OCI-LY7 (cell line): ENCODE measurements at regions not wholly inside any gene's neighbourhood (a gene's known extent, or its start where the extent isn't known, plus 50 kb on each side); places are given as distances from the start of the nearest gene placed in this dataset.

ENCODE experiments used
- BruUV-seq: library from RNA; stranded (reverse); fragments of 400-500 nt; replicated peaks from 2 replicates; lab custom pipeline; 2021; lab: Mats Ljungman, UMichigan
- CTCF ChIA-PET: fragments of 300-600 bp; sonication (Branson Sonifier 250); formaldehyde crosslinking; loops from one replicate; lab custom pipeline; 2022; ENCODE audit warnings: antibody characterized with exemption; ENCODE audit not compliant: unreplicated experiment; lab: Charles Lee
- POLR2A ChIA-PET: fragments of 300-600 bp; sonication (Branson Sonifier 250); formaldehyde crosslinking; loops from one replicate; lab custom pipeline; 2022; ENCODE audit warnings: antibody characterized with exemption; lab: Charles Lee
- DNase-seq: peaks from one replicate; pipeline ENCODE4 v3.0.0-alpha.2; 2015; ENCODE audit warnings: low spot score
- H2AFZ ChIP-seq: fragments of 200-600 bp; sonication (generic), shearing (Covaris generic); 2 replicates; pipeline ENCODE4 v1.6.1; 2014; ENCODE audit warnings: mild to moderate bottlenecking, antibody characterized with exemption, low read length, moderate library complexity
- H3K27ac ChIP-seq: fragments of 200-600 bp; sonication (generic); 2 replicates; pipeline ENCODE4 v1.5.1; 2014; ENCODE audit warnings: mixed run types, low read depth, mild to moderate bottlenecking, moderate library complexity, low read length, inconsistent platforms; ENCODE audit not compliant: poor library complexity, severe bottlenecking
- H3K36me3 ChIP-seq: fragments of 200-600 bp; sonication (generic); 2 replicates; pipeline ENCODE4 v1.6.1; 2014; ENCODE audit warnings: mild to moderate bottlenecking, antibody characterized with exemption, low read length, moderate library complexity, mixed read lengths; ENCODE audit not compliant: insufficient read depth
- H3K4me1 ChIP-seq: fragments of 200-600 bp; sonication (generic); 2 replicates; pipeline ENCODE4 v1.5.1; 2014; ENCODE audit warnings: mild to moderate bottlenecking, low read length; ENCODE audit not compliant: insufficient read depth, poor library complexity, severe bottlenecking
- H3K4me2 ChIP-seq: fragments of 200-600 bp; sonication (generic); 2 replicates; pipeline ENCODE4 v1.6.1; 2014; ENCODE audit warnings: mild to moderate bottlenecking, low read length
- H3K4me3 ChIP-seq: fragments of 200-600 bp; sonication (generic); 2 replicates; pipeline ENCODE4 v1.5.1; 2014; ENCODE audit warnings: mild to moderate bottlenecking, low read depth, low read length; ENCODE audit not compliant: poor library complexity, severe bottlenecking
- H3K79me2 ChIP-seq: fragments of 200-600 bp; sonication (generic); 2 replicates; pipeline ENCODE4 v1.6.1; 2016; ENCODE audit warnings: low read depth, mild to moderate bottlenecking, low read length, moderate library complexity, mixed read lengths; ENCODE audit not compliant: insufficient read depth
- H3K9me2 ChIP-seq: fragments of 200-600 bp; sonication (generic); 2 replicates; pipeline ENCODE4 v1.6.1; 2016; ENCODE audit warnings: mild to moderate bottlenecking, low read length, mixed read lengths; ENCODE audit not compliant: insufficient read depth
- H3K9me3 ChIP-seq: fragments of 200-600 bp; sonication (generic); 2 replicates; pipeline ENCODE4 v1.6.1; 2014; ENCODE audit warnings: mild to moderate bottlenecking, mixed run types, low read length, mixed read lengths
- H4K20me1 ChIP-seq: fragments of 200-600 bp; sonication (generic); 2 replicates; pipeline ENCODE4 v1.6.1; 2014; ENCODE audit warnings: mild to moderate bottlenecking, antibody characterized with exemption, low read length, moderate library complexity, mixed read lengths; ENCODE audit not compliant: insufficient read depth
- EZH2phosphoT487 ChIP-seq: fragments of 200-600 bp; sonication (generic); IDR thresholded peaks from 2 replicates; pipeline ENCODE4 v1.6.1; 2018; ENCODE audit warnings: low read depth, borderline replicate concordance, mild to moderate bottlenecking, mixed run types, antibody characterized with exemption, low read length, moderate library complexity, mixed read lengths
- intact Hi-C: fragments of 100-400 bp; cut with micrococcal nuclease; formaldehyde crosslinking; loops from one replicate; pipeline ENCODE4 v1.10.0; 2022; ENCODE audit not compliant: unreplicated experiment
- TF ChIP-seq, protein P1 (sequence below): fragments of 200-600 bp; sonication (generic); conservative IDR thresholded peaks from 2 replicates; pipeline ENCODE4 v1.5.1; 2014; ENCODE audit warnings: mild to moderate bottlenecking, antibody characterized with exemption, low read length, moderate library complexity, mixed read lengths

DNA sequence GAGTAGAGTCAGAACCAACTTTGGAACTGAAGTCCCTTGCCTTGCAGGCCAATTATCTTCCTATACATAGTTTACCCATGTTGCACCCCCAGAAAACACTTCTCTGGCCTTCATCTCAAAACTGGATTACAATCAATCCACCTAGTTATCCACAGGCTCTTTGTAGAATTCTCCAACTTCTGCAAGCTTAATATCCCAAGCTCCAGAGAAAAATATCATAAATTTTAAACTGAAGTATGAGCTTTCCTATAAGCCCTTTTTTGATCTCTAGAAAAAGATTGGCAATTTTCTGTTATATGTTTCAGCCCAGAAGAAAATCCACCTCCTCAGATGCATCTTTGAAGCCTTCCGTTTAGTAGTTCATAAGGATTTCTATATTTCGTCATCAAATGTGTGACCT lies 553.4 kb downstream of the SNAPC1 start:
- intact Hi-C loops = no loop called here
- no peaks in the 10 kb centered on the region for H3K9me2 ChIP-seq
- H3K9me3 ChIP-seq = no peaks in the 10 kb centered on the region
- H3K4me3 ChIP-seq = no peak overlapping the region
- H3K4me1 ChIP-seq = no peaks in the 10 kb centered on the region
- POLR2A ChIA-PET = no interaction called here
- no peaks in the 10 kb centered on the region for H3K79me2 ChIP-seq
- H2AFZ ChIP-seq = no peak overlapping the region
- no peak overlapping the region for H3K4me2 ChIP-seq
- H3K36me3 ChIP-seq = no peaks in the 10 kb centered on the region
- H3K27ac ChIP-seq = no peak overlapping the region
- CTCF ChIA-PET = no interaction called here
- TF ChIP-seq EZH2phosphoT487 = no peak
- TF ChIP-seq, protein P1, sequence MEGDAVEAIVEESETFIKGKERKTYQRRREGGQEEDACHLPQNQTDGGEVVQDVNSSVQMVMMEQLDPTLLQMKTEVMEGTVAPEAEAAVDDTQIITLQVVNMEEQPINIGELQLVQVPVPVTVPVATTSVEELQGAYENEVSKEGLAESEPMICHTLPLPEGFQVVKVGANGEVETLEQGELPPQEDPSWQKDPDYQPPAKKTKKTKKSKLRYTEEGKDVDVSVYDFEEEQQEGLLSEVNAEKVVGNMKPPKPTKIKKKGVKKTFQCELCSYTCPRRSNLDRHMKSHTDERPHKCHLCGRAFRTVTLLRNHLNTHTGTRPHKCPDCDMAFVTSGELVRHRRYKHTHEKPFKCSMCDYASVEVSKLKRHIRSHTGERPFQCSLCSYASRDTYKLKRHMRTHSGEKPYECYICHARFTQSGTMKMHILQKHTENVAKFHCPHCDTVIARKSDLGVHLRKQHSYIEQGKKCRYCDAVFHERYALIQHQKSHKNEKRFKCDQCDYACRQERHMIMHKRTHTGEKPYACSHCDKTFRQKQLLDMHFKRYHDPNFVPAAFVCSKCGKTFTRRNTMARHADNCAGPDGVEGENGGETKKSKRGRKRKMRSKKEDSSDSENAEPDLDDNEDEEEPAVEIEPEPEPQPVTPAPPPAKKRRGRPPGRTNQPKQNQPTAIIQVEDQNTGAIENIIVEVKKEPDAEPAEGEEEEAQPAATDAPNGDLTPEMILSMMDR = no peak
- BruUV-seq = no TSS peak
- H4K20me1 ChIP-seq = no peaks in the 10 kb centered on the region
- DNase-seq = no peak

DNA sequence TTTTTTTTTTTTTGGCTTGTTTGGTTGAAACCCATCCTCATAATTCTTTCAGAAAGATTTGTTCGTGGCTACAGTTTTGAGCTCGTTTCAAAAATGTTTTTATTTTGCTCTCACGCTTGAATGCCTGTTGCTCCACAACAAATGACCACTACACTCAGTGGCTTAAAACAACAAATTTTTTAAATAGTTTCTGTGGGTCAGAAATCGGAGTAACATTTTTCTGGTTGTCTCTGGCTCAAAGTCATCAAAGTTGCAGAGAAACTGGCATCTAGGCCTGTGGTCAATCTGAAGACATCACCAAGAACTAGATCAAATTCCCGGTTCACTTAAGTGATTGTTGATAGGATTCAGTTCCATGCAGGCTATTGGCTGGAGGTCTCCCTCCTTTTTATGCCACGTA lies 560.0 kb downstream of the SNAPC1 start:
- H3K36me3 ChIP-seq = no peaks in the 10 kb centered on the region
- no peak for DNase-seq
- H3K79me2 ChIP-seq = no peaks in the 10 kb centered on the region
- ChIA-PET POLR2A (interaction anchor here (0.7 kb wide), 2 partner anchors 55 to 87 kb away, joined by 3 to 4 read pairs; no protein-coding TSS in a partner anchor), CTCF (no interaction called here)
- BruUV-seq = no TSS peak
- no peaks in the 10 kb centered on the region for H3K4me1 ChIP-seq
- H3K27ac ChIP-seq = no peak overlapping the region
- intact Hi-C loops = no loop called here
- TF ChIP-seq EZH2phosphoT487 = no peak
- TF ChIP-seq, protein P1 = no peak
- H3K4me3 ChIP-seq = no peak overlapping the region
- H3K4me2 ChIP-seq = no peak overlapping the region
- H4K20me1 ChIP-seq = no peaks in the 10 kb centered on the region
- H3K9me3 ChIP-seq = no peaks in the 10 kb centered on the region
- H3K9me2 ChIP-seq = no peaks in the 10 kb centered on the region
- no peak overlapping the region for H2AFZ ChIP-seq

DNA sequence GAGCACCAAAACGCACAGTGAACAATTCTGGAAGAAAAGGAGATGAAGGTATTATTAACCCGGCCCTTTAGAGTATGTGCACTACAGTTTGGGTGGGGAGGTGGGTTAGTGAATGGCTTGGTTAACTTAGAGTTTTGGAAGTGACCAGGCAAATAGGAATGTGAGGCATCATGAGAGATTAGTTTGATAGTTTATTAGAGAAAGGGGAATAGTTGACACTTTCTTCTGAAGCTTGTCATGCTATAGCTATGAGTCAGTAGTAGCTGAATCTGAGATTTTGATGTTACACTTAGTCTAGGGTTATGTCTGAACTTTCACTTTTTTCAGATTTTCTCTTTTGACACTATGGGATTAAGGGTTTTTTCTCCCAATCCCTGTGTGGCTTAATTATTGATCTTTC lies 567.2 kb downstream of the SNAPC1 start:
- no peak overlapping the region for H2AFZ ChIP-seq
- H3K79me2 ChIP-seq = no peaks in the 10 kb centered on the region
- no peak overlapping the region for H3K27ac ChIP-seq
- H3K4me2 ChIP-seq = no peak overlapping the region
- H3K9me2 ChIP-seq = no peaks in the 10 kb centered on the region
- H3K9me3 ChIP-seq = no peaks in the 10 kb centered on the region
- H3K4me1 ChIP-seq = no peaks in the 10 kb centered on the region
- ChIA-PET POLR2A (no interaction called here), CTCF (no interaction called here)
- intact Hi-C loops = no loop called here
- BruUV-seq = no TSS peak
- DNase-seq = no peak
- no peaks in the 10 kb centered on the region for H4K20me1 ChIP-seq
- H3K36me3 ChIP-seq = no peaks in the 10 kb centered on the region
- TF ChIP-seq, protein P1 = no peak
- no peak for TF ChIP-seq EZH2phosphoT487
- no peak overlapping the region for H3K4me3 ChIP-seq
